Karpas-422 (cell line): ENCODE measurements at regions not wholly inside any gene's neighbourhood (a gene's known extent, or its start where the extent isn't known, plus 50 kb on each side); places are given as distances from the start of the nearest gene placed in this dataset.

ENCODE experiments used
- DNase-seq: peaks from one replicate; pipeline ENCODE4 v3.0.0-alpha.2; 2015
- H2AFZ ChIP-seq: fragments of 200-600 bp; sonication (generic); 2 replicates; pipeline ENCODE4 v1.6.1; 2014; ENCODE audit warnings: antibody characterized with exemption, low read length, mixed read lengths
- H3K27ac ChIP-seq: fragments of 200-600 bp; sonication (generic); 2 replicates; pipeline ENCODE4 v1.5.1; 2014; ENCODE audit warnings: mild to moderate bottlenecking, low read length, moderate library complexity
- H3K27me3 ChIP-seq: fragments of 200-600 bp; sonication (generic); 2 replicates; pipeline ENCODE4 v1.6.1; 2014; ENCODE audit warnings: low read length, mixed read lengths
- H3K36me3 ChIP-seq: fragments of 200-600 bp; sonication (generic); 2 replicates; pipeline ENCODE4 v1.6.1; 2014; ENCODE audit warnings: low read length, mixed read lengths; ENCODE audit not compliant: insufficient read depth
- H3K4me1 ChIP-seq: fragments of 200-600 bp; sonication (generic); 2 replicates; pipeline ENCODE4 v1.6.1; 2014; ENCODE audit warnings: mild to moderate bottlenecking, low read length, mixed read lengths
- H3K4me2 ChIP-seq: fragments of 200-600 bp; sonication (generic); 2 replicates; pipeline ENCODE4 v1.6.1; 2014; ENCODE audit warnings: low read length, low read depth, mild to moderate bottlenecking; ENCODE audit not compliant: poor library complexity, severe bottlenecking
- H3K4me3 ChIP-seq: fragments of 200-600 bp; sonication (generic); 2 replicates; pipeline ENCODE4 v1.5.1; 2014; ENCODE audit warnings: mild to moderate bottlenecking, antibody characterized with exemption, low read length, mixed read lengths
- H3K79me2 ChIP-seq: fragments of 200-600 bp; sonication (generic); 2 replicates; pipeline ENCODE4 v1.6.1; 2014; ENCODE audit warnings: mild to moderate bottlenecking, low read length, mixed read lengths
- H3K9ac ChIP-seq: fragments of 200-600 bp; sonication (generic); 2 replicates; pipeline ENCODE4 v1.6.0; 2014; ENCODE audit warnings: low read length
- H3K9me2 ChIP-seq: fragments of 200-600 bp; sonication (generic), shearing (Covaris generic); replicated peaks from 2 replicates; pipeline ENCODE4 v1.6.0; 2014; ENCODE audit warnings: mild to moderate bottlenecking, low read length, moderate library complexity; ENCODE audit not compliant: insufficient read depth
- H3K9me3 ChIP-seq: fragments of 300-700, 200-600 bp; sonication (generic); 2 replicates; pipeline ENCODE4 v1.6.1; 2014; ENCODE audit warnings: low read length, mixed read lengths
- H4K20me1 ChIP-seq: fragments of 200-600 bp; sonication (generic); 2 replicates; pipeline ENCODE4 v1.6.1; 2014; ENCODE audit warnings: mild to moderate bottlenecking, antibody characterized with exemption, low read length, low read depth; ENCODE audit not compliant: insufficient read depth

GRCh38 chr2:150383587-150383986 is 103.9 kb downstream of the RND3 start:
- no peaks in the 10 kb centered on the region for H3K36me3 ChIP-seq
- H3K4me2 ChIP-seq, result no peak overlapping the region
- DNase-seq, result no peak
- no peaks in the 10 kb centered on the region for H3K9me2 ChIP-seq
- H3K9ac ChIP-seq, result no peak overlapping the region
- no peaks in the 10 kb centered on the region for H3K27me3 ChIP-seq
- no peaks in the 10 kb centered on the region for H3K4me1 ChIP-seq
- no peak overlapping the region for H3K4me3 ChIP-seq
- no peak overlapping the region for H3K27ac ChIP-seq
- H3K79me2 ChIP-seq, result no peaks in the 10 kb centered on the region
- no peak overlapping the region for H2AFZ ChIP-seq
- no peaks in the 10 kb centered on the region for H4K20me1 ChIP-seq
- peaks cover 5% of the 10 kb centered on the region for H3K9me3 ChIP-seq

GRCh38 chr2:150379166-150379565 is 108.3 kb downstream of the RND3 start:
- Histone ChIP-seq H3K4me3 (no peak overlapping the region), H3K27ac (no peak overlapping the region), H3K4me1 (no peaks in the 10 kb centered on the region), H3K9ac (no peak overlapping the region), H3K79me2 (no peaks in the 10 kb centered on the region), H3K9me2 (no peaks in the 10 kb centered on the region), H3K9me3 (no peaks in the 10 kb centered on the region), H3K4me2 (no peak overlapping the region), H4K20me1 (no peaks in the 10 kb centered on the region), H3K27me3 (no peaks in the 10 kb centered on the region), H2AFZ (no peak overlapping the region), H3K36me3 (no peaks in the 10 kb centered on the region)
- no peak for DNase-seq

- Histone ChIP-seq H3K9me3 (no peaks in the 10 kb centered on the region), H4K20me1 (no peaks in the 10 kb centered on the region), H2AFZ (no peak overlapping the region), H3K79me2 (no peaks in the 10 kb centered on the region), H3K9ac (no peak overlapping the region), H3K4me1 (no peaks in the 10 kb centered on the region), H3K36me3 (no peaks in the 10 kb centered on the region), H3K27ac (no peak overlapping the region), H3K9me2 (no peaks in the 10 kb centered on the region), H3K27me3 (no peaks in the 10 kb centered on the region), H3K4me2 (no peak overlapping the region), H3K4me3 (no peak overlapping the region)
- DNase-seq, result no peak
Measured at GRCh38 chr2:150378686-150379085, 108.8 kb downstream of the RND3 start.

GRCh38 chr2:150376553-150377335 is 110.7 kb downstream of the RND3 start:
- no peak for DNase-seq
- Histone ChIP-seq H3K4me1 (no peaks in the 10 kb centered on the region), H3K27me3 (no peaks in the 10 kb centered on the region), H3K36me3 (no peaks in the 10 kb centered on the region), H3K4me3 (no peak overlapping the region), H3K9me3 (no peaks in the 10 kb centered on the region), H3K9ac (no peak overlapping the region), H3K27ac (no peak overlapping the region), H2AFZ (no peak overlapping the region), H3K9me2 (no peaks in the 10 kb centered on the region), H3K79me2 (no peaks in the 10 kb centered on the region), H4K20me1 (no peaks in the 10 kb centered on the region), H3K4me2 (no peak overlapping the region)

GRCh38 chr2:150375333-150375732 is 112.1 kb downstream of the RND3 start:
- Histone ChIP-seq H3K4me3 (no peak overlapping the region), H2AFZ (no peak overlapping the region), H3K9me3 (no peaks in the 10 kb centered on the region), H3K79me2 (no peaks in the 10 kb centered on the region), H3K9me2 (no peaks in the 10 kb centered on the region), H4K20me1 (no peaks in the 10 kb centered on the region), H3K36me3 (no peaks in the 10 kb centered on the region), H3K4me2 (no peak overlapping the region), H3K9ac (no peak overlapping the region), H3K27me3 (no peaks in the 10 kb centered on the region), H3K27ac (no peak overlapping the region), H3K4me1 (no peaks in the 10 kb centered on the region)
- DNase-seq, result no peak

GRCh38 chr2:150374492-150374891 is 113.0 kb downstream of the RND3 start:
- Histone ChIP-seq H3K27ac (no peak overlapping the region), H4K20me1 (no peaks in the 10 kb centered on the region), H3K4me2 (no peak overlapping the region), H3K79me2 (no peaks in the 10 kb centered on the region), H3K4me1 (no peaks in the 10 kb centered on the region), H3K9ac (no peak overlapping the region), H3K4me3 (no peak overlapping the region), H3K36me3 (no peaks in the 10 kb centered on the region), H3K9me2 (no peaks in the 10 kb centered on the region), H3K9me3 (no peaks in the 10 kb centered on the region), H2AFZ (no peak overlapping the region), H3K27me3 (no peaks in the 10 kb centered on the region)
- DNase-seq, result no peak

GRCh38 chr2:150373374-150373773 is 114.1 kb downstream of the RND3 start:
- H3K9me3 ChIP-seq, result no peaks in the 10 kb centered on the region
- H3K4me1 ChIP-seq, result no peaks in the 10 kb centered on the region
- no peak overlapping the region for H3K27ac ChIP-seq
- no peaks in the 10 kb centered on the region for H3K36me3 ChIP-seq
- no peak for DNase-seq
- H3K4me3 ChIP-seq, result no peak overlapping the region
- H3K27me3 ChIP-seq, result no peaks in the 10 kb centered on the region
- no peak overlapping the region for H2AFZ ChIP-seq
- H3K79me2 ChIP-seq, result no peaks in the 10 kb centered on the region
- no peak overlapping the region for H3K9ac ChIP-seq
- H3K4me2 ChIP-seq, result no peak overlapping the region
- no peaks in the 10 kb centered on the region for H3K9me2 ChIP-seq
- no peaks in the 10 kb centered on the region for H4K20me1 ChIP-seq

GRCh38 chr2:150371044-150371818 is 116.2 kb downstream of the RND3 start:
- no peak overlapping the region for H3K4me2 ChIP-seq
- H3K79me2 ChIP-seq, result no peaks in the 10 kb centered on the region
- no peaks in the 10 kb centered on the region for H3K27me3 ChIP-seq
- H3K4me3 ChIP-seq, result no peak overlapping the region
- no peak overlapping the region for H2AFZ ChIP-seq
- H3K9me2 ChIP-seq, result no peaks in the 10 kb centered on the region
- no peaks in the 10 kb centered on the region for H4K20me1 ChIP-seq
- DNase-seq, result no peak
- no peak overlapping the region for H3K9ac ChIP-seq
- no peak overlapping the region for H3K27ac ChIP-seq
- H3K4me1 ChIP-seq, result no peaks in the 10 kb centered on the region
- H3K9me3 ChIP-seq, result no peaks in the 10 kb centered on the region
- no peaks in the 10 kb centered on the region for H3K36me3 ChIP-seq
